Suprapubic skin (tissue), 4 donors: ENCODE measurements at regions not wholly inside any gene's neighbourhood (a gene's known extent, or its start where the extent isn't known, plus 50 kb on each side); places are given as distances from the start of the nearest gene placed in this dataset.

ENCODE experiments used
- DNase-seq, 2 donors: peaks; one replicate each; pipeline ENCODE4 v3.0.0-alpha.2; 2019; ENCODE audit warnings: low spot score in 2 of 2
- H3K27ac ChIP-seq: fragments of 200-600 bp; sonication (generic); one replicate; pipeline ENCODE4 v1.5.1; 2019
- H3K27me3 ChIP-seq: fragments of 200-600 bp; sonication (generic); one replicate; pipeline ENCODE4 v1.5.1; 2019
- H3K36me3 ChIP-seq: fragments of 200-600 bp; sonication (generic); one replicate; pipeline ENCODE4 v1.5.1; 2019
- H3K4me1 ChIP-seq: fragments of 200-600 bp; sonication (generic); one replicate; pipeline ENCODE4 v1.5.1; 2019
- H3K4me3 ChIP-seq: fragments of 200-600 bp; sonication (generic); one replicate; pipeline ENCODE4 v1.5.1; 2019; ENCODE audit warnings: mild to moderate bottlenecking
- H3K9me3 ChIP-seq: fragments of 200-600 bp; sonication (generic); one replicate; pipeline ENCODE4 v1.5.1; 2019
- EP300 ChIP-seq: sonication (generic); formaldehyde crosslinking; IDR thresholded peaks from one replicate; pipeline ENCODE4 v1.6.1; 2017; ENCODE audit warnings: antibody characterized with exemption
- POLR2A ChIP-seq, 2 donors: fragments of 450-650 bp; IDR thresholded peaks; one replicate each; pipeline ENCODE4 v1.6.1; 2017; ENCODE audit warnings: antibody characterized with exemption in 2 of 2, mild to moderate bottlenecking in 2 of 2, moderate library complexity in 2 of 2
- POLR2AphosphoS5 ChIP-seq, 3 donors: sonication (generic); formaldehyde crosslinking; IDR thresholded peaks; one replicate each; pipeline ENCODE4 v1.6.1; 2017; ENCODE audit warnings: antibody characterized with exemption in 3 of 3
- WGBS: methylation state at CpG from one replicate; pipeline ENCODE4 v1.1.5; 2018; 5-methylcytosine and 5-hydroxymethylcytosine counted together
- TF ChIP-seq, protein P1 (sequence below), 2 donors: fragments of 200-600 bp in 1 of 2; fragments of 450-650 bp in 1 of 2; sonication (generic) in 1 of 2; IDR thresholded peaks; one replicate each; pipeline ENCODE4 v1.5.1; 2016 to 2019; ENCODE audit warnings: antibody characterized with exemption in 2 of 2, mild to moderate bottlenecking in 1 of 2, moderate library complexity in 1 of 2

DNA sequence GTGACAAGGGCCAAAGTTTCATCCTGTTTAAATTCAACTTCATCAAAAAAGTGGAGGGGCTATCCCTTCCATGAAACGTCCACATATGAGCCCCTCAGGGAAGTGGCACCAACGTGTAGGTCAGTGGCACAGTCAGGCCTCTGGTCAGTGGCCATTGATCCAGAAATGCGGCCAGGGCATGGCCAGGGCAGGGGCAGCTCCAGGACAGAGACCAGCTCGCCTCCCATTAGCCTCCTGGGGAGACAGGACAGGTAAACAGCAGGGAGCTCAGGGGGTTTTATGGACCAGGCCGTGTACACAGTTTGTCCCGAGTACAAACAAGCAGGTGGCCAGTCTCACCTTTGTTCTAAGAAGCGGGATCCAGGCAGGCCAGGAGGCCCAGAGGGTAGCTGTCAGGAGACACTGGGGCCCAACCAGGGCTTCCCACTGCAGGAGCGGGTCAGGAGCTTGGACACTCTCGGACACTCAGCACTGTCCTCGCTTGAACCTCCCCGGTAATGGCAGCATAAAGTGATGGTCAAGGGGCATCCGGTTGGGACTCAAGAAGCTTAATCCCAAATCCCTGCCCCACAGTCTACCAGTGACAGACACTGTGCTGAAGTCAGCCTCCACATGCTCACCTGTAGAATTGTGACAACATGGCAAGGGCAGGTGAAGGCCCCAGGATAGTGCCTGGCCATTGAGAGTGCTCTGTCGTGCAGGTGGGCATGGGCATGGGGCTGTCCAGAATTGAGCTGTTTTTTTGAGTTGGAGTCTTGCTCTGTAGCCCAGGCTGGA lies 144.1 kb upstream of the ERRFI1 start:
- no peak for DNase-seq
- 44% methylated on average over 5 of the region's 13 CpGs for WGBS
- H3K4me3 ChIP-seq = no peak overlapping the region
- peak overlapping the region; percentile 58 for H3K27ac ChIP-seq
- H3K9me3 ChIP-seq = no peaks in the 10 kb centered on the region
- no peaks in the 10 kb centered on the region for H3K27me3 ChIP-seq
- H3K36me3 ChIP-seq = no peaks in the 10 kb centered on the region
- TF ChIP-seq, protein P1, sequence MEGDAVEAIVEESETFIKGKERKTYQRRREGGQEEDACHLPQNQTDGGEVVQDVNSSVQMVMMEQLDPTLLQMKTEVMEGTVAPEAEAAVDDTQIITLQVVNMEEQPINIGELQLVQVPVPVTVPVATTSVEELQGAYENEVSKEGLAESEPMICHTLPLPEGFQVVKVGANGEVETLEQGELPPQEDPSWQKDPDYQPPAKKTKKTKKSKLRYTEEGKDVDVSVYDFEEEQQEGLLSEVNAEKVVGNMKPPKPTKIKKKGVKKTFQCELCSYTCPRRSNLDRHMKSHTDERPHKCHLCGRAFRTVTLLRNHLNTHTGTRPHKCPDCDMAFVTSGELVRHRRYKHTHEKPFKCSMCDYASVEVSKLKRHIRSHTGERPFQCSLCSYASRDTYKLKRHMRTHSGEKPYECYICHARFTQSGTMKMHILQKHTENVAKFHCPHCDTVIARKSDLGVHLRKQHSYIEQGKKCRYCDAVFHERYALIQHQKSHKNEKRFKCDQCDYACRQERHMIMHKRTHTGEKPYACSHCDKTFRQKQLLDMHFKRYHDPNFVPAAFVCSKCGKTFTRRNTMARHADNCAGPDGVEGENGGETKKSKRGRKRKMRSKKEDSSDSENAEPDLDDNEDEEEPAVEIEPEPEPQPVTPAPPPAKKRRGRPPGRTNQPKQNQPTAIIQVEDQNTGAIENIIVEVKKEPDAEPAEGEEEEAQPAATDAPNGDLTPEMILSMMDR (IDR thresholded peaks at IDR 0.05) = no peak
- TF ChIP-seq EP300 = no peak
- peaks cover 43% of the 10 kb centered on the region for H3K4me1 ChIP-seq

GRCh38 chr1:8169364-8170058 lies 143.4 kb upstream of the ERRFI1 start:
- no peak for DNase-seq
- Histone ChIP-seq H3K4me1 (peaks cover 37% of the 10 kb centered on the region), H3K36me3 (no peaks in the 10 kb centered on the region), H3K9me3 (no peaks in the 10 kb centered on the region), H3K4me3 (no peak overlapping the region), H3K27me3 (no peaks in the 10 kb centered on the region), H3K27ac (peak overlapping the region; percentile 73)
- TF ChIP-seq EP300 = no peak
- TF ChIP-seq, protein P1 (IDR thresholded peaks at IDR 0.05) = no peak
- TF ChIP-seq POLR2A (IDR thresholded peaks at IDR 0.05) = no peak
- TF ChIP-seq POLR2AphosphoS5 (IDR thresholded peaks at IDR 0.05) = peak in 1 of 3 donors; percentile 66
- 31% methylated on average over 9 of the region's 9 CpGs for WGBS

GRCh38 chr1:8167936-8168335 lies 141.8 kb upstream of the ERRFI1 start:
- WGBS = 96% methylated on average over 4 of the region's 4 CpGs
- peaks cover 26% of the 10 kb centered on the region for H3K4me1 ChIP-seq
- H3K36me3 ChIP-seq = no peaks in the 10 kb centered on the region
- H3K9me3 ChIP-seq = no peaks in the 10 kb centered on the region
- no peak for TF ChIP-seq POLR2A (IDR thresholded peaks at IDR 0.05)
- TF ChIP-seq, protein P1 (IDR thresholded peaks at IDR 0.05) = no peak
- no peak for TF ChIP-seq POLR2AphosphoS5 (IDR thresholded peaks at IDR 0.05)
- TF ChIP-seq EP300 = no peak
- no peak overlapping the region for H3K4me3 ChIP-seq
- no peaks in the 10 kb centered on the region for H3K27me3 ChIP-seq
- no peak overlapping the region for H3K27ac ChIP-seq
- DNase-seq = no peak

- WGBS = 83% methylated on average over 4 of the region's 4 CpGs
- TF ChIP-seq POLR2AphosphoS5 (IDR thresholded peaks at IDR 0.05) = no peak
- no peak for TF ChIP-seq EP300
- no peak for TF ChIP-seq POLR2A (IDR thresholded peaks at IDR 0.05)
- H3K4me1 ChIP-seq = peaks cover 26% of the 10 kb centered on the region
- H3K27me3 ChIP-seq = no peaks in the 10 kb centered on the region
- H3K36me3 ChIP-seq = no peaks in the 10 kb centered on the region
- no peak overlapping the region for H3K27ac ChIP-seq
- no peak overlapping the region for H3K4me3 ChIP-seq
- H3K9me3 ChIP-seq = no peaks in the 10 kb centered on the region
- no peak for DNase-seq
Observed at GRCh38 chr1:8166406-8166805, 140.3 kb upstream of the ERRFI1 start.

- no peak for DNase-seq
- 78% methylated on average over 12 of the region's 14 CpGs for WGBS
- no peaks in the 10 kb centered on the region for H3K9me3 ChIP-seq
- no peak overlapping the region for H3K4me3 ChIP-seq
- H3K36me3 ChIP-seq = no peaks in the 10 kb centered on the region
- no peak for TF ChIP-seq POLR2AphosphoS5 (IDR thresholded peaks at IDR 0.05)
- TF ChIP-seq POLR2A (IDR thresholded peaks at IDR 0.05) = no peak
- no peak for TF ChIP-seq EP300
- TF ChIP-seq, protein P1 (IDR thresholded peaks at IDR 0.05) = no peak
- no peaks in the 10 kb centered on the region for H3K27me3 ChIP-seq
- H3K27ac ChIP-seq = no peak overlapping the region
- H3K4me1 ChIP-seq = peaks cover 26% of the 10 kb centered on the region
Observed at GRCh38 chr1:8165595-8166360, 139.7 kb upstream of the ERRFI1 start.
